ENCODE measurements at regions not wholly inside any gene's neighbourhood (a gene's known extent, or its start where the extent isn't known, plus 50 kb on each side); places are given as distances from the start of the nearest gene placed in this dataset.

GRCh38 chr6:137417396-137417795, 76.8 kb downstream of the OLIG3 start:
- H3K18ac ChIP-seq (ENCODE audit: extremely low read depth, low read length) = no peak overlapping the region
- H2AK5ac ChIP-seq (ENCODE audit: low read depth, low read length) = no peak overlapping the region
- no peak overlapping the region for H3K4me3 ChIP-seq (ENCODE audit: extremely low read depth in 1 of 4, insufficient read depth in 2 of 4, low read depth in 3 of 4, low read length in 4 of 4)
- no peak overlapping the region for H2AFZ ChIP-seq (ENCODE audit: low read length)
- H3K27me3 ChIP-seq (replicated peaks in 1 of 4; ENCODE audit: control insufficient read depth in 3 of 4, extremely low read depth in 1 of 4, insufficient read depth in 3 of 4, low read length in 3 of 4) = peaks cover 0 to 2% (median 0%) of the 10 kb centered on the region in 4 experiments; a peak in 1 of 7 replicates
- 80% methylated on average over 2 of the region's 2 CpGs; no CpG with 5 or more reads in 1 of the 2 experiments for WGBS, 2 experiments (ENCODE audit: extremely low coverage in 1 of 2, insufficient coverage in 1 of 2, insufficient read length in 1 of 2, insufficient replicate concordance in 2 of 2, low coverage in 1 of 2, low lambda C conversion rate in 2 of 2, missing lambda C conversion rate in 1 of 2)
- 0 out of 2 replicates have a peak overlapping the region, but pooled peaks have one; percentile 62 for H2BK12ac ChIP-seq (ENCODE audit: low read depth, low read length)
- H3K79me2 ChIP-seq (ENCODE audit: control insufficient read depth in 1 of 2, insufficient read depth in 2 of 2, low read length in 2 of 2) = no peaks in the 10 kb centered on the region
- H3K9me3 ChIP-seq (ENCODE audit: insufficient read depth in 2 of 2, low read depth in 1 of 2, low read length in 1 of 2) = no peaks in the 10 kb centered on the region
- ChIA-PET POLR2A (ENCODE audit: partially characterized antibody) (no interaction called here), CTCF (ENCODE audit: partially characterized antibody) (interaction anchor here (1.9 to 3.1 kb wide), 2 partner anchors 11 to 172 kb away, joined by 7 to 17 read pairs; no protein-coding TSS in a partner anchor)
- H2BK20ac ChIP-seq (ENCODE audit: low read length) = no peak overlapping the region
- H3K14ac ChIP-seq (ENCODE audit: insufficient read length) = no peak overlapping the region
- no peaks in the 10 kb centered on the region for H4K20me1 ChIP-seq (replicated peaks in 1 of 2; ENCODE audit: control insufficient read depth in 1 of 2, insufficient read depth in 2 of 2, low read length in 2 of 2)
- H3K56ac ChIP-seq (replicated peaks; ENCODE audit: insufficient read length, low read depth, low read length) = no peak overlapping the region
- 0 out of 2 replicates have a peak, but pooled peaks cover 7% of the 10 kb centered on the region for H3K23me2 ChIP-seq (ENCODE audit: low read depth, low read length)
- no peak overlapping the region for H3K4me2 ChIP-seq (ENCODE audit: insufficient read depth in 1 of 2, low read depth in 2 of 2, low read length in 2 of 2)
- DNase-seq (ENCODE audit: low read depth in 1 of 2, low spot score in 2 of 2) = no peak
- no peak overlapping the region for H4K91ac ChIP-seq (replicated peaks; ENCODE audit: insufficient read length, low read length)
- no peaks in the 10 kb centered on the region for H3K36me3 ChIP-seq (ENCODE audit: control insufficient read depth in 2 of 4, insufficient read depth in 4 of 4, low read length in 3 of 4)
- TF ChIP-seq NRF1 (IDR thresholded peaks at IDR 0.05; ENCODE audit: low read depth, low read length) = no peak
- no peak overlapping the region for H3K9ac ChIP-seq (replicated peaks in 1 of 4; ENCODE audit: extremely low read depth in 1 of 4, low read depth in 3 of 4, low read length in 3 of 4)
- H4K5ac ChIP-seq (ENCODE audit: insufficient read length, low read depth, low read length) = no peak overlapping the region
- no peak overlapping the region for H3K4ac ChIP-seq (replicated peaks; ENCODE audit: insufficient read length, low read depth, low read length)
- no peak overlapping the region for H2BK15ac ChIP-seq (ENCODE audit: low read length)
- H2BK120ac ChIP-seq (replicated peaks; ENCODE audit: low read depth, low read length) = no peak overlapping the region
- H3K4me1 ChIP-seq (replicated peaks in 1 of 4; ENCODE audit: control insufficient read depth in 3 of 4, insufficient read depth in 4 of 4, low read length in 3 of 4) = peaks cover 4 to 18% (median 14%) of the 10 kb centered on the region in 4 experiments; a peak in 6 of 7 replicates
- H4K8ac ChIP-seq (ENCODE audit: extremely low read depth, insufficient read depth, low read length) = no peak overlapping the region
- no peak overlapping the region for H2BK5ac ChIP-seq (ENCODE audit: low read depth, low read length)
- H3K23ac ChIP-seq (ENCODE audit: insufficient read length) = no peak overlapping the region
- no peaks in the 10 kb centered on the region for H3K79me1 ChIP-seq (ENCODE audit: low read depth, low read length)
- no peak overlapping the region for H3K27ac ChIP-seq (ENCODE audit: low read depth, low read length)
- no peak for FAIRE-seq

Measured in H1 (cell line).